GM21390 (cell line): ENCODE measurements at regions not wholly inside any gene's neighbourhood (a gene's known extent, or its start where the extent isn't known, plus 50 kb on each side); places are given as distances from the start of the nearest gene placed in this dataset.

Source experiments
- ATAC-seq: cut with Tn5 transposase; IDR thresholded peaks from one replicate; pipeline ENCODE4 v1.9.1; 2021; ENCODE audit not compliant: unreplicated experiment

DNA sequence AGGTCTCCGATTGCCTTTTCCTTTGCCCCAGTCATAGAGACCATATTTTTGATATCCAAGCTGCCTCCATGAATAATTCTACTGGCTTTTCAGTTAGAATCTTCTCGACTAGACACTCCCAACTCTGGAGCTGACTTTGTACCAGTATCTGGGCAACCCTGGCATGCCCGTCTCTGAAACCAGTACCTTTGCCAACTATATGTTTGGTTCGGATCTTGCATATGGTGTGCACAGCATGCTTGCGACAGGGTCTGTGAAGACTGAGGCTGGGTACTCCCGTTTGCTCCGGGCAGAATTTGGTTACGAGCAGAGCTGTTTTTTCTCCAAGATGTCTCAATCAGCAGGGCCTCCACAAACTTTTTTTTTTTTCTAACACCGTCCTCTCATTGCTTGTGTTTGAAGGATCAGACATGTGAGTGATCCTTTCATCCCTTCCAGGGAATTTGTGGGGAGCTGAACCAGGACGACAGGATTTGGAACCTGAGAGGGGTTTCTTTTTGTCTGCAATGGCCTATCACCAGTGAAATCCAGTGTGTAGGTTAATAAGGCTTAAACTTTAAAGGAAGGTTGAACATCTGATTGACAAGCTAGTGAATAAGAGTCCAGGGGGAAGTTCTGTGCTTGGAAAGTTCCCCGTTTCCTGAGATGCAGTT lies 322.3 kb downstream of the MYCN start:
- ATAC-seq = no peak

GRCh38 chr2:16261791-16262190 lies 321.4 kb downstream of the MYCN start:
- no peak for ATAC-seq

- ATAC-seq = no peak
Observed at GRCh38 chr2:16261071-16261470, 320.7 kb downstream of the MYCN start.

GRCh38 chr2:16260041-16260830 lies 319.9 kb downstream of the MYCN start:
- no peak for ATAC-seq

DNA sequence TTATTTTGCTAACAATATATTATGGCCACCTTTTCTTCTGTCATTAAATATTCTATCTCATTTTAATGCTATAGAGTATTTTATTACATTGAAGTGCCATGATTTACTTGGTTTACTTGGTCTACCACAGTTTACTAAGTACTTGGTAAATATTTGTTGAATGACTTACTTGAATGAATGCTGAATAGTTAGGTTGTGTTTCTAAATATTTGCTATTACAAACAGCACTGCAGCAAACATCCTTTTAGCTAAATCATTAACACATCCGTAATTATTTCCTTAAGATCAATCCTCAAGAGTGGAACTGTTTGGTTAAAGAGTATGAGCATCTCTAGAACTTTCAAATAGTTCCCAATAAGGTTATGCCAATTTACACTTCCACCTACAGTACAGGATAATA lies 318.7 kb downstream of the MYCN start:
- ATAC-seq = no peak

GRCh38 chr2:16258350-16258749 lies 318.0 kb downstream of the MYCN start:
- no peak for ATAC-seq

DNA sequence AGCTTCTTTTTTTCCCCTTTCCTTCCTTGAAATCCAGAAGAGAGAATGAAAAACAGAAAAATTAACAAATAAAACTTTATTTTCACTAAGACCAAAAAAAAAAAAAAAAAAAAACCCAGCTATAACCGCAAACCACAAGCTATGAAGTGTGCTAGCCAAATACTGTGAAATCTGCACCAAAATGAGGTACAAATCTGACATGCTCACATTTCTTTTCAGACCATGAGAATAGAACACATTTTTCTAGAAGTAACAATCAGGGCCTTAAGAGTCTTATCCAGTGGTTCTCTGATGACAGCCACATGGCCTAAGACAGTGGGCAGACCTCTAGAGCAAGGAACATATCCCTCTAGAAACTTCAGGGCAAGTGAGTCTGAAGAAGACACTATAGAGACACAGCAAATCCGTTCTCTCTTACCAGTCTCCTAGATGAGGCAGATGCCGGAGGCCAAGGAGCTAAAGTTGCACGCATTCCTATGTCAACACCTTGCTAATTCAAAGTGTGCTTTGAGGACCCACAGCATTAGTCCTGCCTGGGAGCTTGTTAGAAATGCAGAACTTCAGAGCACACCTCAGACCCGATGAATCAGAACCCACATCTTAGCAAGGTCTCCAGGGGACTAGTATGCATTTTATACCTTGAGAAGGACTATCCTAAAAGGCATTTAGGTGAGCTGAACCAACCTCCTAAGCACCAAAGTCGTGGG lies 317.1 kb downstream of the MYCN start:
- no peak for ATAC-seq

DNA sequence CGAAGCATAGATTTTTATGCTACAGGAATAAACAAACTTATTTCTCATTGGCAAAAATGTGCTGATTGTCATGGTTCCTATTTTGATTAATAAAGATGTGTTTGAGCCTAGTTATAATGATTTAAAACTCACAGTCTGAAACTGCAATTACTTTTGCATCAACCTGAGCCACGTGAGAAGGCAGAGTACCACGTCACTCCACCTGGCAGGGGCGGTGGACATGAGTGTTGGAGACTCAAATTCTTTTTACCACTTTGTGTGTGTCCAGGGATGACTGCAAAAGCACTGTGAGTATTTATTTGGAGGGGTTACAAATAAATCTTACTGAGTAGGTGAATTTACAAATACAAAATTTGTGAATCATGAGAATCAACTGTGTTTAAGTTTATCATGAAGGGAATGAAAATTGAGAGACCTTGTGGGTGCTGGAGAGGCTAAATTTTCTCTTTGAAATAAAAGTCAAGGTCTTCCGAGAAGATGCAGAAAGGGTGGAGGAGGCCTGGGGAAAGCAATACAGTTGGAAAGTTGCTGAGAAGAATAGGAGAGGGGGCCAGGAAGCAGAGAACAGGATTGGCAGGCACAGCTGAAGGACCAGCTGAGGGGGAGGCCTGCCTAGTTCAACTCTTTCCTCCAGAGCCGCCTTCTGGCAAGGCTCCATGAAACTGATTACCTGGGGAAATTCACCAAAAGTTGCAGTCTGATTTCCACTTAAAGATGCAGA lies 316.4 kb downstream of the MYCN start:
- no peak for ATAC-seq

DNA sequence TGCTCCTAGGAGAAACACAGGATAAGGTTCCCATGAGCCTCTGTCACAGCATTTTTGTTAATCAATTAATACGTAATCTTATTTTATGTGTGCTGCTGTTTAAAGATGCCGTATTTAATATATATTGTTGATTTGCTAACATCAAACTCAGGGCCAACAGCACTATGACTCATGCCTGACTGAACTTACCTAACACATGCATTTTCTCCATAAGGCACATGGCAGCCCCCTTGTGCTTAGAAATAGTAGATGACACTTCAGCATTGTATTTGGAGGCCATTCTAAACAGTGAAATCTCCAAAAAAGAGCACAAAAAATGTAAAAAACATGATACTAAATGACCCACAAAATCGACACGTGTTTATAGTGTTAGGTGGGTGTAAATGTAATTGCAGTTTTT lies 314.8 kb downstream of the MYCN start:
- ATAC-seq = no peak

- no peak for ATAC-seq
Observed at GRCh38 chr2:16254356-16254965, 314.1 kb downstream of the MYCN start.

DNA sequence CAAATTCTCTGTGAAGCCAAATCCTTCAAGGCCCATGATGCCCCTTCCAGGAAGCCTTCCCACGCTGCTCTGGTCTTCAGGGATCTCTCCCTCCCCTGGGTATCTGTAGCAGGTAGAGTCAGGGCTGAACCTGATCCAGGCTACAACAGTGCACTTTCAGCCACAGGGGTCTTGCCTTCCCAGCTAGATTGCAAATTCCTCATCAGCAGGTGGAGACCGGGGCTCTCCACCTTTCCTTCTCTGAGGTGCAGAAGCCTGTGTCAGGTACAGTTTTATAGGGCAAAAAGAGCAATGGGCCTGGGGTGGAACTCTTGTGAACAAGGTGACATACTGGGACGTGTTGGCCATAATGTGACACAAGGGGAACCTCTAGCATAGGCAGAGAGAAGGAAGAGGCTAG lies 312.9 kb downstream of the MYCN start:
- no peak for ATAC-seq

GRCh38 chr2:16252891-16253290 lies 312.5 kb downstream of the MYCN start:
- ATAC-seq = no peak

GRCh38 chr2:16252251-16252650 lies 311.9 kb downstream of the MYCN start:
- ATAC-seq = no peak

GRCh38 chr2:16251511-16252225 lies 311.3 kb downstream of the MYCN start:
- ATAC-seq = no peak

- no peak for ATAC-seq
Observed at GRCh38 chr2:16250886-16251285, 310.5 kb downstream of the MYCN start.

GRCh38 chr2:16250466-16250865 lies 310.1 kb downstream of the MYCN start:
- ATAC-seq = no peak

- ATAC-seq = no peak
Observed at GRCh38 chr2:16250056-16250425, 309.7 kb downstream of the MYCN start.

DNA sequence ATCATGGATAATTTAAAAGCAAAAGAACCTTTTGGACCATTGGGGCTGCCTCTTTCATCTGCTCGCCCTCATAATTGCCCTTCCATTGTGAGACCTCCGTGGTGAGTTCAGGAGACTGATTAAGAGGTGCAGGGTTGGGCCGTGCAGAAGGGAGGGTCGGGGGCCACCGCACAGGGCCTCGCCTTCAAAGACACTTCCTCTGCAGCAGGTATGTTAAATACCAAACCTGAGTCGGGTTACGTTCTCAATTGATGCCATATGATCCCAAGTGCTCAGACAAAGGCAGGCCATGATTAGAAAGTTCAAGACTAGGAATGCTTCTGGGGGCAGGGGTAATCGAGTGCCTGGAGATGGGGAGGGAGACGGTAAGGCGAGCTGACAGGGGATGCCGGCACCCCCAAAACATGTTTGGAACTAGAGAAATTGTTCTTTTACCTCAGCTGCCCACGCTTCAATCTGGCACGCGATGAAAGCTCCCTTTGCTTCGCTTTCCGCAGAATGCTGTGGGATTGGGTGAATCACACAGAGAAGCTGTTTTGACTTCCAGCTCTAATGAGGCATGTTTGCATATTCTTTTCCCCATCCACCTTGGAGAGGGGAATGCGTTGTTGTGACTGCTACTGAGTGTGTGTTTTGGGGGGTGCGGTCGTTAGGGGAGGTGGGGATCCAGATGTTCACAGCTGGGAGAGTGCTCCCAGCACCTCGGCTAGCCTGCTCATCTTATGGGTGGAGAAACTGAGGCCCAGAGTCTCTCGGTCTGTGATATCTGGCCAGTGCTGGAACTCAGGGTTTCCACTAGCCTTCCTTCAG lies 309.1 kb downstream of the MYCN start:
- no peak for ATAC-seq

GRCh38 chr2:16248571-16249105 lies 308.3 kb downstream of the MYCN start:
- no peak for ATAC-seq
